ENCODE measurements at regions not wholly inside any gene's neighbourhood (a gene's known extent, or its start where the extent isn't known, plus 50 kb on each side); places are given as distances from the start of the nearest gene placed in this dataset.

GRCh38 chr15:36007699-36008098, 461.7 kb upstream of the DPH6 start:
- DNase-seq (ENCODE audit: low spot score) = no peak
- intact Hi-C loops (cut with DNase I) = no loop called here
- Histone ChIP-seq H3K4me1 (replicated peaks) (no peaks in the 10 kb centered on the region), H3K9me3 (no peaks in the 10 kb centered on the region), H3K4me3 (no peak overlapping the region), H3K27ac (no peak overlapping the region), H3K27me3 (replicated peaks; ENCODE audit: insufficient read depth) (no peaks in the 10 kb centered on the region), H3K36me3 (no peaks in the 10 kb centered on the region)
- whole genome bisulfite sequencing = 62% methylated on average over 1 of the region's 1 CpG
- TF ChIP-seq POLR2A (IDR thresholded peaks at IDR 0.05) (no peak), POLR2AphosphoS5 (IDR thresholded peaks at IDR 0.05) (no peak)
- TF ChIP-seq, protein P1, sequence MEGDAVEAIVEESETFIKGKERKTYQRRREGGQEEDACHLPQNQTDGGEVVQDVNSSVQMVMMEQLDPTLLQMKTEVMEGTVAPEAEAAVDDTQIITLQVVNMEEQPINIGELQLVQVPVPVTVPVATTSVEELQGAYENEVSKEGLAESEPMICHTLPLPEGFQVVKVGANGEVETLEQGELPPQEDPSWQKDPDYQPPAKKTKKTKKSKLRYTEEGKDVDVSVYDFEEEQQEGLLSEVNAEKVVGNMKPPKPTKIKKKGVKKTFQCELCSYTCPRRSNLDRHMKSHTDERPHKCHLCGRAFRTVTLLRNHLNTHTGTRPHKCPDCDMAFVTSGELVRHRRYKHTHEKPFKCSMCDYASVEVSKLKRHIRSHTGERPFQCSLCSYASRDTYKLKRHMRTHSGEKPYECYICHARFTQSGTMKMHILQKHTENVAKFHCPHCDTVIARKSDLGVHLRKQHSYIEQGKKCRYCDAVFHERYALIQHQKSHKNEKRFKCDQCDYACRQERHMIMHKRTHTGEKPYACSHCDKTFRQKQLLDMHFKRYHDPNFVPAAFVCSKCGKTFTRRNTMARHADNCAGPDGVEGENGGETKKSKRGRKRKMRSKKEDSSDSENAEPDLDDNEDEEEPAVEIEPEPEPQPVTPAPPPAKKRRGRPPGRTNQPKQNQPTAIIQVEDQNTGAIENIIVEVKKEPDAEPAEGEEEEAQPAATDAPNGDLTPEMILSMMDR (IDR thresholded peaks at IDR 0.05) = no peak

- intact Hi-C loops (cut with DNase I) = no loop called here
- no peaks in the 10 kb centered on the region for H3K9me3 ChIP-seq
- H3K4me3 ChIP-seq = no peak overlapping the region
- no peaks in the 10 kb centered on the region for H3K36me3 ChIP-seq
- DNase-seq (ENCODE audit: low spot score) = no peak
- H3K27me3 ChIP-seq (replicated peaks; ENCODE audit: insufficient read depth) = no peaks in the 10 kb centered on the region
- H3K4me1 ChIP-seq (replicated peaks) = no peaks in the 10 kb centered on the region
- TF ChIP-seq POLR2A (IDR thresholded peaks at IDR 0.05) (no peak), POLR2AphosphoS5 (IDR thresholded peaks at IDR 0.05) (no peak)
- TF ChIP-seq, protein P1 (IDR thresholded peaks at IDR 0.05) = no peak
- no peak overlapping the region for H3K27ac ChIP-seq
These were observed 462.8 kb upstream of the DPH6 start for GRCh38 chr15:36008719-36009118.

- Histone ChIP-seq H3K9me3 (no peaks in the 10 kb centered on the region), H3K4me3 (no peak overlapping the region), H3K27me3 (replicated peaks; ENCODE audit: insufficient read depth) (no peaks in the 10 kb centered on the region), H3K4me1 (replicated peaks) (no peaks in the 10 kb centered on the region), H3K36me3 (no peaks in the 10 kb centered on the region), H3K27ac (no peak overlapping the region)
- intact Hi-C loops (cut with DNase I) = no loop called here
- DNase-seq (ENCODE audit: low spot score) = no peak
- 64% methylated on average over 9 of the region's 9 CpGs for WGBS
- TF ChIP-seq, protein P1 (IDR thresholded peaks at IDR 0.05) = no peak
- TF ChIP-seq POLR2A (IDR thresholded peaks at IDR 0.05) = no peak
- TF ChIP-seq POLR2AphosphoS5 (IDR thresholded peaks at IDR 0.05) = no peak
These were observed 478.2 kb upstream of the DPH6 start for GRCh38 chr15:36024031-36024688.

DNA sequence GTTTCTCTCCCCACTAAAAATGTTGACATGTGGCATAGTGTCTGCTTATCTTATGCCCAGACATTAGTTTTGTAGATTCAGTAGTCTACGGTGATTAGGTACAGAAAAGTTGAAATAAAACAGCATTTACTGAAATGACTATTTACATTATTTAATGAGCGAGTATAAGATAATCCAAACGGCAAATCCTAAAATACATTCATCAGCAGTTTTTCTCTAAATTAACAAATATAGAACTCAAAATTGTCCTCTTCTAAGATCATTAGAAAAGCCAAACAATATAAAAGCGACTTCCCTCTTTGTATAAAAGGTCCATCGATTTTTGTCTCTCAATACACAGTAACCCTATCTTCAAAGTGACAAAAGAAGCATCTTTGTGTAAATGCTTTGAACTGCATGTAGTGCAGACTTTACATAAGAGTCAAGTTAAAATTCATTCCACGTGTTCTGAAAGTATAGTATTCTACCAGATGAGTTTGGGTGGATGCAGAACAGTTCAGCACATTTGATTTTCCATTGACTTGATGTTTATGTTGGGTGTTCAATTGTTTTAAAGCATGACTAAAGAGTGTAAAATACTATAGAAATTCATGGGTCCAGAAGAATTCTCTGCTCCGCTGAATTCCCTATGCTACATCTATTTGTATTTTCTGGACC, 480.8 kb upstream of the DPH6 start:
- DNase-seq (ENCODE audit: low spot score) = no peak
- no peaks in the 10 kb centered on the region for H3K4me1 ChIP-seq (replicated peaks)
- H3K4me3 ChIP-seq = no peak overlapping the region
- no peaks in the 10 kb centered on the region for H3K36me3 ChIP-seq
- TF ChIP-seq POLR2AphosphoS5 (IDR thresholded peaks at IDR 0.05) = no peak
- TF ChIP-seq, protein P1 (IDR thresholded peaks at IDR 0.05) = no peak
- no peaks in the 10 kb centered on the region for H3K9me3 ChIP-seq
- intact Hi-C loops (cut with DNase I) = no loop called here
- H3K27me3 ChIP-seq (replicated peaks; ENCODE audit: insufficient read depth) = no peaks in the 10 kb centered on the region
- WGBS = 83% methylated on average over 7 of the region's 7 CpGs
- no peak overlapping the region for H3K27ac ChIP-seq

All from prostate gland (tissue), 2 donors.